GM19351 (cell line): ENCODE measurements at regions not wholly inside any gene's neighbourhood (a gene's known extent, or its start where the extent isn't known, plus 50 kb on each side); places are given as distances from the start of the nearest gene placed in this dataset.

Source experiments
- ATAC-seq: cut with Tn5 transposase; IDR thresholded peaks from one replicate; pipeline ENCODE4 v1.9.1; 2021; ENCODE audit warnings: mild to moderate bottlenecking, moderate library complexity; ENCODE audit not compliant: unreplicated experiment

GRCh38 chr3:103926936-103927335 is 1439.8 kb upstream of the ALCAM start:
- ATAC-seq = no peak

- no peak for ATAC-seq
Measured at GRCh38 chr3:103927896-103928295, 1438.8 kb upstream of the ALCAM start.

- ATAC-seq = no peak
Measured at GRCh38 chr3:103937094-103937493, 1429.6 kb upstream of the ALCAM start.

- ATAC-seq = no peak
Measured at GRCh38 chr3:103947062-103947461, 1419.6 kb upstream of the ALCAM start.

GRCh38 chr3:103949693-103950092 is 1417.0 kb upstream of the ALCAM start:
- ATAC-seq = no peak

GRCh38 chr3:103950676-103951075 is 1416.0 kb upstream of the ALCAM start:
- no peak for ATAC-seq

- ATAC-seq = no peak
Measured at GRCh38 chr3:103953796-103954195, 1412.9 kb upstream of the ALCAM start.

- no peak for ATAC-seq
Measured at GRCh38 chr3:103960819-103961218, 1405.9 kb upstream of the ALCAM start.

GRCh38 chr3:103963599-103963998 is 1403.1 kb upstream of the ALCAM start:
- ATAC-seq = no peak

GRCh38 chr3:103965764-103966163 is 1400.9 kb upstream of the ALCAM start:
- ATAC-seq = no peak

- ATAC-seq = no peak
Measured at GRCh38 chr3:103966749-103967148, 1400.0 kb upstream of the ALCAM start.

- ATAC-seq = no peak
Measured at GRCh38 chr3:103968131-103968530, 1398.6 kb upstream of the ALCAM start.

GRCh38 chr3:103968751-103969150 is 1398.0 kb upstream of the ALCAM start:
- peak; percentile 63 for ATAC-seq

GRCh38 chr3:103976931-103977339 is 1389.8 kb upstream of the ALCAM start:
- no peak for ATAC-seq

GRCh38 chr3:103977417-103977816 is 1389.3 kb upstream of the ALCAM start:
- ATAC-seq = no peak

GRCh38 chr3:103991461-103992115 is 1375.1 kb upstream of the ALCAM start:
- ATAC-seq = no peak

- ATAC-seq = no peak
Measured at GRCh38 chr3:103992469-103992868, 1374.2 kb upstream of the ALCAM start.

- ATAC-seq = no peak
Measured at GRCh38 chr3:104004956-104005355, 1361.8 kb upstream of the ALCAM start.

- ATAC-seq = no peak
Measured at GRCh38 chr3:104005815-104006214, 1360.9 kb upstream of the ALCAM start.

- ATAC-seq = no peak
Measured at GRCh38 chr3:104018541-104018940, 1348.2 kb upstream of the ALCAM start.

GRCh38 chr3:104031598-104031997 is 1335.1 kb upstream of the ALCAM start:
- no peak for ATAC-seq

GRCh38 chr3:104032283-104032682 is 1334.4 kb upstream of the ALCAM start:
- ATAC-seq = no peak

- ATAC-seq = peak; percentile 96
Measured at GRCh38 chr3:104040896-104041295, 1325.8 kb upstream of the ALCAM start.
